ENCODE measurements at regions not wholly inside any gene's neighbourhood (a gene's known extent, or its start where the extent isn't known, plus 50 kb on each side); places are given as distances from the start of the nearest gene placed in this dataset.
A peak's percentile ranks its signal among the peaks of the same experiment; 100 is the strongest.

- H4K20me1 ChIP-seq (ENCODE audit: insufficient read depth) = no peaks in the 10 kb centered on the region
- peaks cover 83% of the 10 kb centered on the region for H3K27me3 ChIP-seq (ENCODE audit: insufficient read depth, low read depth)
- POLR2A ChIA-PET (ENCODE audit: unreplicated experiment) = no interaction called here
- H3K4me2 ChIP-seq = no peak overlapping the region
- intact Hi-C loops (cut with micrococcal nuclease; ENCODE audit: unreplicated experiment) = loop anchor here (1.0 kb wide), 2 partner anchors 315 to 431 kb away; no protein-coding TSS in a partner anchor
- CTCF ChIA-PET = no interaction called here
- H3K36me3 ChIP-seq (ENCODE audit: low read depth) = no peaks in the 10 kb centered on the region
- H3K27ac ChIP-seq = no peak overlapping the region
- H3K9me2 ChIP-seq (ENCODE audit: insufficient read depth) = no peaks in the 10 kb centered on the region
- peak; percentile 53 to 83 for DNase-seq
- no peak overlapping the region for H2AFZ ChIP-seq
- no peaks in the 10 kb centered on the region for H3F3A ChIP-seq (ENCODE audit: insufficient read depth, low read depth)
- H3K79me2 ChIP-seq (ENCODE audit: low read depth) = no peaks in the 10 kb centered on the region
- no peaks in the 10 kb centered on the region for H3K4me1 ChIP-seq (replicated peaks; ENCODE audit: insufficient read depth)
- no peak overlapping the region for H3K4me3 ChIP-seq
- BruUV-seq (replicated peaks) = no TSS peak
- peak; percentile 88 for TF ChIP-seq CTCF (conservative IDR thresholded peaks at IDR 0.05)
- no peak for TF ChIP-seq EZH2 (IDR thresholded peaks at IDR 0.05; ENCODE audit: low read depth)
- no peaks in the 10 kb centered on the region for H3K9me3 ChIP-seq (ENCODE audit: insufficient read depth, low read depth)
Measured at GRCh38 chr11:45339729-45340519, 53.8 kb upstream of the SYT13 start.

GRCh38 chr11:45337583-45338360, 51.6 kb upstream of the SYT13 start:
- TF ChIP-seq CTCF (conservative IDR thresholded peaks at IDR 0.05) = no peak
- no peak for TF ChIP-seq EZH2 (IDR thresholded peaks at IDR 0.05; ENCODE audit: low read depth)
- BruUV-seq (replicated peaks) = no TSS peak

GRCh38 chr11:45336136-45336535, 50.0 kb upstream of the SYT13 start:
- intact Hi-C loops (cut with micrococcal nuclease; ENCODE audit: unreplicated experiment) = no loop called here
- no peaks in the 10 kb centered on the region for H3K79me2 ChIP-seq (ENCODE audit: low read depth)
- no peaks in the 10 kb centered on the region for H3K9me2 ChIP-seq (ENCODE audit: insufficient read depth)
- peaks cover 84% of the 10 kb centered on the region for H3K27me3 ChIP-seq (ENCODE audit: insufficient read depth, low read depth)
- no peak for TF ChIP-seq EZH2 (IDR thresholded peaks at IDR 0.05; ENCODE audit: low read depth)
- no peak for TF ChIP-seq CTCF (conservative IDR thresholded peaks at IDR 0.05)
- no peak for DNase-seq
- H4K20me1 ChIP-seq (ENCODE audit: insufficient read depth) = 0 out of 2 replicates have a peak, but pooled peaks cover 4% of the 10 kb centered on the region
- H3K4me3 ChIP-seq = no peak overlapping the region
- no peaks in the 10 kb centered on the region for H3F3A ChIP-seq (ENCODE audit: insufficient read depth, low read depth)
- H3K36me3 ChIP-seq (ENCODE audit: low read depth) = no peaks in the 10 kb centered on the region
- BruUV-seq (replicated peaks) = no TSS peak
- POLR2A ChIA-PET (ENCODE audit: unreplicated experiment) = no interaction called here
- H3K4me1 ChIP-seq (replicated peaks; ENCODE audit: insufficient read depth) = no peaks in the 10 kb centered on the region
- no peak overlapping the region for H2AFZ ChIP-seq
- H3K9me3 ChIP-seq (ENCODE audit: insufficient read depth, low read depth) = no peaks in the 10 kb centered on the region
- no peak overlapping the region for H3K27ac ChIP-seq
- no peak overlapping the region for H3K4me2 ChIP-seq
- CTCF ChIA-PET = no interaction called here

More at GRCh38 chr11:45337583-45338360, 51.6 kb upstream of the SYT13 start:
- Histone ChIP-seq H3K4me2 (no peak overlapping the region), H3K27me3 (ENCODE audit: insufficient read depth, low read depth) (peaks cover 85% of the 10 kb centered on the region), H3K9me3 (ENCODE audit: insufficient read depth, low read depth) (no peaks in the 10 kb centered on the region), H3F3A (ENCODE audit: insufficient read depth, low read depth) (no peaks in the 10 kb centered on the region), H2AFZ (no peak overlapping the region), H4K20me1 (ENCODE audit: insufficient read depth) (0 out of 2 replicates have a peak, but pooled peaks cover 2% of the 10 kb centered on the region), H3K4me3 (no peak overlapping the region), H3K9me2 (ENCODE audit: insufficient read depth) (no peaks in the 10 kb centered on the region), H3K79me2 (ENCODE audit: low read depth) (no peaks in the 10 kb centered on the region), H3K36me3 (ENCODE audit: low read depth) (no peaks in the 10 kb centered on the region), H3K4me1 (replicated peaks; ENCODE audit: insufficient read depth) (no peaks in the 10 kb centered on the region), H3K27ac (no peak overlapping the region)
- DNase-seq = no peak
- ChIA-PET CTCF (interaction anchor here (0.6 to 0.7 kb wide), 2 partner anchors 12 to 194 kb away, joined by 5 to 10 read pairs; no protein-coding TSS in a partner anchor), POLR2A (ENCODE audit: unreplicated experiment) (no interaction called here)
- intact Hi-C loops (cut with micrococcal nuclease; ENCODE audit: unreplicated experiment) = no loop called here

Data from PC-9 (cell line).